Lung (tissue), 11 donors: ENCODE measurements at regions not wholly inside any gene's neighbourhood (a gene's known extent, or its start where the extent isn't known, plus 50 kb on each side); places are given as distances from the start of the nearest gene placed in this dataset.

Experiments
- ATAC-seq: fragments of 200-7000 bp; cut with Tn5 transposase; one replicate; pipeline ENCODE4 v1.9.1; 2020; ENCODE audit warnings: moderate number of reproducible peaks; ENCODE audit not compliant: insufficient read depth, low FRiP score
- DNase-seq, 3 donors: peaks; one replicate each; pipeline ENCODE4 v3.0.0-alpha.2; 2013 to 2017
- H3K27ac ChIP-seq, 2 donors: one replicate each; pipeline ENCODE4 v1.5.1; 2013; ENCODE audit warnings: mild to moderate bottlenecking in 2 of 2, moderate library complexity in 2 of 2, control low read depth in 1 of 2, inconsistent platforms in 1 of 2, low read depth in 1 of 2, low read length in 1 of 2
- H3K27me3 ChIP-seq, 3 donors: one replicate each; pipeline ENCODE4 v1.5.1; 2013; ENCODE audit warnings: low read length in 2 of 3; ENCODE audit not compliant: control insufficient read depth in 3 of 3, insufficient read depth in 3 of 3
- H3K36me3 ChIP-seq, 4 donors: one replicate each; pipeline ENCODE4 v1.5.1; 2013; ENCODE audit warnings: low read length in 4 of 4, mild to moderate bottlenecking in 1 of 4, moderate library complexity in 1 of 4; ENCODE audit not compliant: control insufficient read depth in 4 of 4, insufficient read depth in 4 of 4
- H3K4me1 ChIP-seq, 5 donors: one replicate each; pipeline ENCODE4 v1.5.1; 2013; ENCODE audit warnings: low read length in 5 of 5, mild to moderate bottlenecking in 2 of 5, moderate library complexity in 1 of 5; ENCODE audit not compliant: control insufficient read depth in 5 of 5, insufficient read depth in 5 of 5
- H3K4me3 ChIP-seq: one replicate; pipeline ENCODE4 v1.5.1; 2013; ENCODE audit warnings: mild to moderate bottlenecking, control low read depth, moderate library complexity
- H3K9ac ChIP-seq, 2 donors: one replicate each; pipeline ENCODE4 v1.5.1; 2013; ENCODE audit warnings: low read length in 2 of 2, control low read depth in 1 of 2; ENCODE audit not compliant: insufficient read depth in 1 of 2
- H3K9me3 ChIP-seq, 4 donors: one replicate each; pipeline ENCODE4 v1.5.1; 2013; ENCODE audit warnings: low read length in 3 of 4, mild to moderate bottlenecking in 1 of 4, moderate library complexity in 1 of 4; ENCODE audit not compliant: control insufficient read depth in 4 of 4, insufficient read depth in 3 of 4
- CTCF ChIP-seq: IDR thresholded peaks from 2 replicates; pipeline ENCODE4 v1.5.1; 2012; ENCODE audit warnings: mild to moderate bottlenecking; ENCODE audit errors: control extremely low read depth, extremely low read depth
- WGBS, 2 donors: extraction: QIAGEN DNeasy Blood & Tissue Kit; methylation state at CpG; one replicate each; pipeline ENCODE4 v1.1.7; 2013; 5-methylcytosine and 5-hydroxymethylcytosine counted together
- donor health status: control.
- donor health status: control.
- donor health status: Bipolar disorder and iron deficiency.
- donor health status: healthy.
- donor health status: DM: yes; HTN: yes; CAD: no.

- ATAC-seq: no peak
- Histone ChIP-seq H3K4me3 (no peak overlapping the region), H3K4me1 (no peaks in the 10 kb centered on the region), H3K27ac (no peak overlapping the region), H3K9me3 (no peaks in the 10 kb centered on the region), H3K27me3 (no peaks in the 10 kb centered on the region), H3K9ac (no peak overlapping the region), H3K36me3 (no peaks in the 10 kb centered on the region)
- DNase-seq: no peak
- no peak for TF ChIP-seq CTCF
Measured at GRCh38 chr18:65103864-65104263, 646.9 kb upstream of the CDH7 start.

- Histone ChIP-seq H3K27me3 (no peaks in the 10 kb centered on the region), H3K4me1 (no peaks in the 10 kb centered on the region), H3K9me3 (no peaks in the 10 kb centered on the region), H3K4me3 (no peak overlapping the region), H3K27ac (no peak overlapping the region), H3K9ac (no peak overlapping the region), H3K36me3 (no peaks in the 10 kb centered on the region)
- ATAC-seq (no peak), DNase-seq (no peak)
- WGBS, 2 donors: 89 to 95% methylated on average over 4 of the region's 4 CpGs
- no peak for TF ChIP-seq CTCF
Measured at GRCh38 chr18:65093346-65093745, 657.5 kb upstream of the CDH7 start.

GRCh38 chr18:65091744-65092329 lies 659.0 kb upstream of the CDH7 start:
- Histone ChIP-seq H3K36me3 (no peaks in the 10 kb centered on the region), H3K27ac (no peak overlapping the region), H3K9ac (no peak overlapping the region), H3K9me3 (no peaks in the 10 kb centered on the region), H3K27me3 (no peaks in the 10 kb centered on the region), H3K4me3 (no peak overlapping the region), H3K4me1 (no peaks in the 10 kb centered on the region)
- 27 to 30% methylated on average over 4 of the region's 4 CpGs for WGBS, 2 donors
- ATAC-seq (no peak), DNase-seq (peak in 2 of 3 donors; percentile 32 to 43)
- TF ChIP-seq CTCF: no peak

- 73 to 86% methylated on average over 5 of the region's 5 CpGs for WGBS, 2 donors
- no peak for TF ChIP-seq CTCF
- Histone ChIP-seq H3K36me3 (no peaks in the 10 kb centered on the region), H3K4me1 (no peaks in the 10 kb centered on the region), H3K27ac (no peak overlapping the region), H3K27me3 (no peaks in the 10 kb centered on the region), H3K4me3 (no peak overlapping the region), H3K9ac (no peak overlapping the region), H3K9me3 (no peaks in the 10 kb centered on the region)
- DNase-seq: no peak
- no peak for ATAC-seq
Measured at GRCh38 chr18:65082907-65083306, 667.9 kb upstream of the CDH7 start.
